Testis (tissue), 2 donors: ENCODE measurements at regions not wholly inside any gene's neighbourhood (a gene's known extent, or its start where the extent isn't known, plus 50 kb on each side); places are given as distances from the start of the nearest gene placed in this dataset.

Source experiments
- DNase-seq: peaks from one replicate; pipeline ENCODE4 v3.0.0-alpha.2; 2019
- H3K27ac ChIP-seq, 2 donors: fragments of 200-600 bp; sonication (generic); one replicate each; pipeline ENCODE4 v1.5.1; 2019
- H3K27me3 ChIP-seq: fragments of 200-600 bp; sonication (generic); one replicate; pipeline ENCODE4 v1.5.1; 2019
- H3K36me3 ChIP-seq: fragments of 200-600 bp; sonication (generic); one replicate; pipeline ENCODE4 v1.5.1; 2017; ENCODE audit warnings: low read depth; ENCODE audit errors: missing control alignments
- H3K4me1 ChIP-seq: fragments of 200-600 bp; sonication (generic); one replicate; pipeline ENCODE4 v1.5.1; 2019
- H3K4me3 ChIP-seq, 2 donors: fragments of 200-600 bp; sonication (generic); one replicate each; pipeline ENCODE4 v1.5.1; 2017 to 2019
- H3K9me3 ChIP-seq: fragments of 200-600 bp; sonication (generic); one replicate; pipeline ENCODE4 v1.5.1; 2017
- POLR2A ChIP-seq: fragments of 450-650 bp; IDR thresholded peaks from one replicate; pipeline ENCODE4 v1.6.1; 2017; ENCODE audit warnings: antibody characterized with exemption, mild to moderate bottlenecking, moderate library complexity
- WGBS, 2 donors: methylation state at CpG; one replicate each; pipeline ENCODE4 v1.1.5; 2018; 5-methylcytosine and 5-hydroxymethylcytosine counted together
- intact Hi-C: fragments of 100-400 bp; cut with DNase I; formaldehyde crosslinking; loops from one replicate; pipeline ENCODE4 v1.15.1; 2023; ENCODE audit warnings: low total_unique reads
- TF ChIP-seq, protein P1 (sequence below), 3 experiments: fragments of 450-650 bp in 2 of 3; fragments of 200-600 bp in 1 of 3; sonication (generic) in 1 of 3; IDR thresholded peaks; one replicate each; pipeline ENCODE4 v1.5.1; 2016 to 2019; ENCODE audit warnings: antibody characterized with exemption in 3 of 3, mild to moderate bottlenecking in 2 of 3, moderate library complexity in 1 of 3

DNA sequence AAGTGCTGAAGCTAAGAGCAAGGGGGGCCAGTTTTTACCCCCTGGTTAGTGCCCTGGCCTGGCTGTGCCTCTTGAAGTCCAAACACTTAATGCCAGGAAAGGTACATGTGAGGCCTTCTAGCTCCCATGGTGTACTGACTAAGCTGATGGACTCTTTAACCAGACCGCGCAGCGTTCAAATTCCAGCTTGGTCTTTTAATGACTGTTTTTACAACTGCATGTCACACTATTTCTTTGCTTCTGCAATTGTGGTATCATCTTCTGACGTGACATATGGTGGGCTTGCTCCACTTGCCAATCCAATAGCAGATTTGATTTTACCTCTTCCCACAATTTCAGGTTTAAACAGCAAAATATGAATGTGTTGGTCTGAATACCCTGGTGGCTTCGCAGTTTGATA is 197.3 kb downstream of the HUNK start:
- intact Hi-C loops = no loop called here
- Histone ChIP-seq H3K4me1 (no peaks in the 10 kb centered on the region), H3K27me3 (no peaks in the 10 kb centered on the region), H3K36me3 (no peaks in the 10 kb centered on the region), H3K4me3 (no peak overlapping the region), H3K9me3 (no peaks in the 10 kb centered on the region), H3K27ac (no peak overlapping the region)
- 76 to 90% methylated on average over 5 of the region's 5 CpGs for WGBS, 2 donors
- DNase-seq = no peak
- TF ChIP-seq, protein P1, sequence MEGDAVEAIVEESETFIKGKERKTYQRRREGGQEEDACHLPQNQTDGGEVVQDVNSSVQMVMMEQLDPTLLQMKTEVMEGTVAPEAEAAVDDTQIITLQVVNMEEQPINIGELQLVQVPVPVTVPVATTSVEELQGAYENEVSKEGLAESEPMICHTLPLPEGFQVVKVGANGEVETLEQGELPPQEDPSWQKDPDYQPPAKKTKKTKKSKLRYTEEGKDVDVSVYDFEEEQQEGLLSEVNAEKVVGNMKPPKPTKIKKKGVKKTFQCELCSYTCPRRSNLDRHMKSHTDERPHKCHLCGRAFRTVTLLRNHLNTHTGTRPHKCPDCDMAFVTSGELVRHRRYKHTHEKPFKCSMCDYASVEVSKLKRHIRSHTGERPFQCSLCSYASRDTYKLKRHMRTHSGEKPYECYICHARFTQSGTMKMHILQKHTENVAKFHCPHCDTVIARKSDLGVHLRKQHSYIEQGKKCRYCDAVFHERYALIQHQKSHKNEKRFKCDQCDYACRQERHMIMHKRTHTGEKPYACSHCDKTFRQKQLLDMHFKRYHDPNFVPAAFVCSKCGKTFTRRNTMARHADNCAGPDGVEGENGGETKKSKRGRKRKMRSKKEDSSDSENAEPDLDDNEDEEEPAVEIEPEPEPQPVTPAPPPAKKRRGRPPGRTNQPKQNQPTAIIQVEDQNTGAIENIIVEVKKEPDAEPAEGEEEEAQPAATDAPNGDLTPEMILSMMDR (IDR thresholded peaks at IDR 0.05) = no peak

DNA sequence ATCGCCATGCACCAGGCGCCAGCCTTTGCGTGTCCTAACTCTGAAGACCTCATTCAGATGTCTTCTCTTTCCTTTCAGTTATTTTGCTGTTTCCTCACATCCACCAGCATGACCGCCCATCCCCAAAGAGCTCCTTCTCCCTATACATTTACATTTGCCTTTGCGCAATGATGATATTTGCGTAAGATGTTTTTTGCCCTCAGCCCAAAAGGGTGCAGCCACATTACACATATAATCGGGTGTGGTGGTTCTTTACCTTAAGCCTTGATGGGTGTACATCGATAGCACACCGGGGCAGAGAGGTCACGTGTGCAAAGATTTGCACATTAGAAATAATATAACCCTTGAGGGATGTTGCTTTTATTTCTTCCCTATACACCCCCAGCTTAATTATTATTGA is 192.8 kb downstream of the HUNK start:
- Histone ChIP-seq H3K9me3 (no peaks in the 10 kb centered on the region), H3K36me3 (no peaks in the 10 kb centered on the region), H3K27ac (no peak overlapping the region), H3K27me3 (no peaks in the 10 kb centered on the region), H3K4me3 (no peak overlapping the region), H3K4me1 (no peaks in the 10 kb centered on the region)
- TF ChIP-seq, protein P1 (IDR thresholded peaks at IDR 0.05) = no peak
- TF ChIP-seq POLR2A = no peak
- WGBS, 2 donors = 93 to 97% methylated on average over 10 of the region's 10 CpGs
- intact Hi-C loops = no loop called here
- no peak for DNase-seq

DNA sequence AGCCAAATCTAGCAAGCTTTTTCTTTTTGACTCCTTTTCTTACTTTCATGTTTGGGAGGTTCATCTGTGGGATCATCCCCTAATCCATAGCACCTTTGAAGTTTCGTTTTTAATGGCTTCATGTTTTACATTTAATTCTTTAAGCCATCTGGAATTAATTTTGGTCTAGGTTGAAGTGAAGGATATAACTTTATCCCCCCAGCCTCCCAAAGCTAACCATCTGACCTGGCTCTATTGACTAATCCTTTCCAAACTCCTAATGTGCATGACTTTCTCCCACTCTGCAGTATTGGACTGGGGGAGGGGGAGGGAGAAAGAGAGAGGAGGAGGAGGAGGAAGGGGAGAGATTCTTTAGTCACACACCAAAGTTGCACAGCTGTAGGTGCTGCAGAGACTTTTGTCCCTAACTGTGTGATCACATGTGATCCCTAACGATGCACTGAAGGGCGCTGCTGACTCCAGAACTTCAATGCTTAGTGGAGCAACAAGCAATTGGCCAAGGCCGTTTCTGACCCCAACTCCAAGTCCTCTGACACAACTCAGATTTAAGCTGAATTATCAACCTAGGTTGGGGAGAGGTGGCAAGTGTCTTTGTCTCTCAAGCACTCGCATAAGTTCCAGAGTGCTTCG is 191.6 kb downstream of the HUNK start:
- Histone ChIP-seq H3K4me3 (no peak overlapping the region), H3K27me3 (no peaks in the 10 kb centered on the region), H3K36me3 (no peaks in the 10 kb centered on the region), H3K9me3 (no peaks in the 10 kb centered on the region), H3K27ac (no peak overlapping the region), H3K4me1 (no peaks in the 10 kb centered on the region)
- intact Hi-C loops = no loop called here
- WGBS, 2 donors = 74 to 81% methylated on average over 6 of the region's 6 CpGs
- TF ChIP-seq, protein P1 (IDR thresholded peaks at IDR 0.05) = no peak
- no peak for TF ChIP-seq POLR2A
- no peak for DNase-seq

DNA sequence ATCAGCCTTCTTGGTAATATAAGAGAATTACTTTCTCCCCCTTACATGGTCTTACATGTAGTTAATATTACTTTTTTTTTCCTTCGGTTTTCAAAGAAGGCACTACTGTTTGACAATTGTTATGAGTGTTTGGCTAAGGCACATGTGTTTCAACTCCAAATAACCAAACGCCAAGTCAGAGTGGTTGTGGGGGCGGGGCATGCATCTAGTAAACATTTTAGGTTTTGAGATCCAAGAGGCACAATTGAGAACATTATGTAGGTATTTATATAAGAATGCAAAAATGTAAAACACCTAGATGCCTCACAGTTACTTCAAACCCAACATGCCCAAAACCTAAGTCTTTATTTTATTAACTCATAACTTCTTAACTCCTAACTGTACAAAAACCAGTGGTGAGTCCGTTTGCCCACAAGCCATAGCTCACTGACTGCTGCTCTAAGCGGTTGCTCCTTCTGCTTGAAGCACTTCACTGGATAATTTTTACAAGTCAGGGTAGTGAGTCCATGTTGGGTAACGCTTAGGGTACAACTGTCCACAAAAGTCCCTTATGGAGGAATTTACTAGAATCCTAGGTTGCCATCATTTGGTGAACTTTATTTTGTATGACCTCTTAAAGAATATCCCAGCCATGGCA is 189.9 kb downstream of the HUNK start:
- DNase-seq = no peak
- Histone ChIP-seq H3K4me1 (no peaks in the 10 kb centered on the region), H3K27ac (no peak overlapping the region), H3K36me3 (no peaks in the 10 kb centered on the region), H3K9me3 (no peaks in the 10 kb centered on the region), H3K4me3 (no peak overlapping the region), H3K27me3 (no peaks in the 10 kb centered on the region)
- no peak for TF ChIP-seq POLR2A
- TF ChIP-seq, protein P1 (IDR thresholded peaks at IDR 0.05) = no peak
- intact Hi-C loops = no loop called here
- WGBS, 2 donors = 81 to 82% methylated on average over 6 of the region's 6 CpGs

DNA sequence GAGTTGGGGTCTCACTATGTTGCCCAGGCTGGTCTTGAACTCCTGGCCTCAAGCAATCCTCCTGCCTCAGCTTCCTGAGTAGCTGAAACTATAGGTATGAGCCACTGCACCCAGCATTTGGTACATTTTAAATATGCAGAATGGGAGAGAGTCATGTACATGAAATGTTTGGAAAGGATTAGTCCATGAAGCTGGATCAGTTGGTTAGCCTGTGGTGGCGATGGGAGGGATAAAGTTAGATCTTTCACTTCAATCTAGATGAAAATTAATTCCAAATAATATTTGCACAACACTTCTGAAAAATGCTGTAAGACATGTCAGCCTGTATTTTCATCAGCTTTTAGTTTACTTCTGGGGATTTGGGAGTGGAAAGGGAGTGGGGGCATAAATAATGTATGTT is 188.9 kb downstream of the HUNK start:
- intact Hi-C loops = no loop called here
- TF ChIP-seq POLR2A = no peak
- TF ChIP-seq, protein P1 (IDR thresholded peaks at IDR 0.05) = no peak
- no peaks in the 10 kb centered on the region for H3K36me3 ChIP-seq
- H3K9me3 ChIP-seq = no peaks in the 10 kb centered on the region
- DNase-seq = no peak
- 96 to 97% methylated on average over 1 of the region's 1 CpG for WGBS, 2 donors
- H3K4me3 ChIP-seq = no peak overlapping the region
- no peak overlapping the region for H3K27ac ChIP-seq
- no peaks in the 10 kb centered on the region for H3K4me1 ChIP-seq
- H3K27me3 ChIP-seq = no peaks in the 10 kb centered on the region
